Jurkat, Clone E6-1 (cell line): ENCODE measurements at regions not wholly inside any gene's neighbourhood (a gene's known extent, or its start where the extent isn't known, plus 50 kb on each side); places are given as distances from the start of the nearest gene placed in this dataset.

Experiments
- DNase-seq: peaks from one replicate; pipeline ENCODE4 v3.0.0-alpha.2; 2011; ENCODE audit warnings: low read depth, low spot score
- H3K4me3 ChIP-seq: 2 replicates; pipeline ENCODE4 v1.5.1; 2011; ENCODE audit warnings: mild to moderate bottlenecking, low read length, control low read depth, moderate library complexity

DNA sequence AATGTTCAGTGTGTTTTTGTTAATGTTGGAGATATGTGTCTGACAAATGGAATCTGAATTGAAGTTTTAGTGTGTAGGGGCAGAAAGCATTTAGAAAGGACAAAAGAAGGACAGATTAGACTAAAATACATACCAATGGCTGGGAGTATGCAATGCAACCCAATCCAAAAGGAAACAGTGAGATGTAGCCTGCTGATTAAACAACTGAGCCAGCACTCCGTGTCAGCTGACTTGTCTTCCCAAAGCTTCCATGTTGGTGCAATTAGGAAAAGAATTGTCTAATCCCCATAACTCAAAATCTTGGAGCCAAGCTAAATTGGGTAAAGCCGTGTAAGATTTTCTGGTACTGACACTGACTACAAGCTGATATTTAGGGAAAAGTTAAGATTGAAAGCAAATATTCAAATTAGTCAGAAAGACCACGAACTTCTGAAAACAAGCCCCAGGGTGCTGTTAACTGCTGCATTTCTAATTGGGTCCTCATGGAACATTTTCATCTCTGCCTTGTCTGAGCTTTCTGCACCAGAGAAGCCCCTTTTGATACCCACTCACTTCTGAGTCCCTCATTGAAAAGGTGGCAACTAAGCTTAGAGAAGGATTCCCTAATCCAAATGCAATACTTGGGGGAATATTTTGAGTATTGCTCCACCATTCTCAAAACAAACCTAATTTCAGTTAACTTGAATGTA lies 109.1 kb downstream of the DAD1 start:
- H3K4me3 ChIP-seq = no peak overlapping the region
- no peak for DNase-seq

DNA sequence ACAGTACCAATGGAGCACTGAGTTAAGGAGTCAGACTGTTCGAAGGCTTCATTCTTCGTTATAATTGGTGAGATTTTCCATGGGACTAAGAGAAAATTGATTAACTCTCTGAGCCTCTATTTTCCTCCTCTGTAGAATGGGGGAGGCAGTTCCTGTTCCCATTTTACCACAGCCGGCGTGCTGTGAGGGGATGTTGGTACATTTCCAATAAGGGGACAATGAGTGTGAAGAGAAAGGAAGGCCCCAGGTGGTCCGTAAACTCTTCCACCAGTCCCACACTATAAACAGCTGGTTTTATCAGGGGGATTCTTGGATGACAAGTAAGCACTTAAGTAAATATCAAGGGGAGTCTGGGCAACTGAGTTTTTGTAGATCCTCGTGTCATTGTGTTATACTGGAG lies 109.9 kb downstream of the DAD1 start:
- no peak overlapping the region for H3K4me3 ChIP-seq
- DNase-seq = no peak

DNA sequence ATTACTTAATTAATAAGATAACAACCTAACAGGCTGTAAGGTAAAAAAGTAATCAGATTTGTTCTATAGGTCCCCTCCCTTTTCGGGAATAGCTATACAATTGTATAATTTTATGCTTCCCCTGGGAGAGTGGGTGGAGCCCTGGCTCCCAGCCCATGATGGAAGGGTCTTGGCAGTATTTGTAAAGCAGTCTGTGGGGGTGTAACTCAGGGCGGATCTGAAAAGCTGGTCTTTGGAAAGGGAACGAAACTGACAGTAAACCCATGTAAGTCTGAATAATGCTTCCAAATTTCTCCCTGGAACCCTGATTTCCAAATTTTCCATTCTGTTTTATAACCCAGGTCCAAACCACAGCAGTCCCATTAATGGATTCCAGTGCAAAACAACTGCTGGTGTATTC lies 110.4 kb downstream of the DAD1 start:
- no peak for DNase-seq
- no peak overlapping the region for H3K4me3 ChIP-seq

DNA sequence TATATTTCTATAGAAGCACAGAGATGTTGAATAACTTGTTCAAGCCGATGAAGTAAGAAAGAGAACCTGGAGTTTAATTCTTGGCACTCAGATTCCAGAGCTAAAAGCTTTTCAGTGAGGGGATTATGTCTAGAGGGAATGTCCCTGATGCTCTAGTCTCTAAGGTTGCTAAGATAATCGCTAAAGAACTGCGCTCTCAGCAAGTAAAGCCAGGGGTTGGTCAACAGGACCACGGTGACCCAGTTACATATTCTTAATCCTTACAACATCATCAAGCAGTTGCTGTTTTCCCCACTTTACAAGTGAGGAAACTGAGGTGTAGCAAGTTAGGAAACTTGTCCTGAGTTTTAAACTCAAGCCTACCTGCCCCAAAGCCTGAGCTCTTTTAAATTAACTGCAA lies 110.8 kb downstream of the DAD1 start:
- DNase-seq = no peak
- H3K4me3 ChIP-seq = no peak overlapping the region

DNA sequence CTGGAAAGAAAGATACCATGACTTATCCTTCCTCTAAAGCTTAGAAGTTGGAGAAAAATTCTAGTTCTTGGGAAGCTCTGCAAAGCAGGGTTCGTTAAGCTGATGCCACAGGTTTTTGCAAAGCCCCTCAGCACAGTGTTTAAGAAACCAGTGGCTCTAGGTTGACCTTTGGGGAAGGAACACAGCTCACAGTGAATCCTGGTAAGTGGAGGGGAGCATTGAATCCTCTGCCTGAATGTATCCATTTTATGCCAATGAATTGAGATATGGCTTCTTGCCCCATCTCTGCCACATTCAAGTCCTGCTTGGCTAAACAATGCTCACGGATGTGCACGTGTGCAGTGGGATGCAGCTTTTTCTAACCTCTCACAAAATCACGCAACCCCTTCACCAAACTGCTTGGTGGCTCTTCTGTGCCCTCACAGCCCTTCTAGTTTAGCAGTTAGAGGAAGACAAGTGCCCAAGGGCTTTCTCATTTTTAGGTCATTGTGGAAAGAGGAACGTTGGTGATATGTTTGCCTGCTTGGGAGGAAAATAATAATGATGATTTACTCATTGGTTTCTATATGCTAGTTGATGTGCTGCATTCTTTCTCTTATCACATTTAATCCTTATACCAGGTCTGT lies 111.3 kb downstream of the DAD1 start:
- no peak overlapping the region for H3K4me3 ChIP-seq
- no peak for DNase-seq

DNA sequence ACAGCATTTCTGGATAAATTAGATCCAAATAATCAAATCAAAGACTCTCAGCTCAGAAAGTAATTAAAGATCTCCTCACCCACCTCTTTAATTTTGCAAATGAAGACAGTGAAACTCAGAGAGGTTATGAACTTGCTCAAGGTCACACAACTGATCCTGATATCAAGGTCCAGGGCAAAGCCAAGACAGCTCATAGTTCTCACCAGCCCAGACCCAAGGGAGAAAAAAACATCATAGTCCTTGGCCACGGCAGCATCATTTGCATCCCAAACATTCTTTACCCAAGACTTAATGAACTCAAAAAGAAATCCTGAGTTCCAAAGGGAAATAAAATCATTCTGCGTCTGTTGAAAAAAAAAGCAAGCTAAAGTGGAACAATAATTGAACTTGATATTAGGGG lies 112.1 kb downstream of the DAD1 start:
- no peak overlapping the region for H3K4me3 ChIP-seq
- DNase-seq = no peak

DNA sequence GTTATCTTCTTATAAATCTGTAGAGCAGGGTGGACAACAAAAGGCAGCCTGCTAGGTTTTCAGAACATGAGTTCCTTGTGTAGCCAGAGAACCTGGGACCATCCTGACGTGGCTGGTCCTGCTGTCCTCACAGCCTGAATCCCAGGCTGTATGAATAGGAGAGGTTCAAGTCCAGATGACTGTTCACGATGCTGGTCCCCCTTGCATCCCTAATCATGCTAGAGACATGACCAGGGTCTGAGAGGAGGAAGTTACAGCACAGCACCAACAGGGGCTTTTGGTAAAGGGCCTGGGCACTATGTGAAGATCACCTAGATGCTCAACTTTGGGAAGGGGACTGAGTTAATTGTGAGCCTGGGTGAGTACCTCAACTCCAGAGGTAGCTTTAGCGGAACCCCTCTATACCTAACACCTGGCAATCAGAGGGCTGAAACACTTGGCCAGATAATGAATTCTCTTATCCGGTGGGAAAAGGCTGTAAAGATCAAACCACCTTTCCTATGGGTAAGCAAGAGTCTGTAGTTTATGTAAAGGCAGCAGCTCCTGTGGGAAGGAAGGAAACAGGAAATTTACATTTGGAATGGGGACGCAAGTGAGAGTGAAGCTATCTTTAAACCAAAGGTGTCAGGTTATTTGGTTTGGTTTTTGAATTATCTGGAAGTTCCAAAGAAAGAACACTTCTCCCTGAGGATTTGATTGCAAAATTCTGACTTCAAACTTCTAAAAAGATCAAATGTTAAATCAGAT lies 112.8 kb downstream of the DAD1 start:
- DNase-seq = no peak
- no peak overlapping the region for H3K4me3 ChIP-seq

DNA sequence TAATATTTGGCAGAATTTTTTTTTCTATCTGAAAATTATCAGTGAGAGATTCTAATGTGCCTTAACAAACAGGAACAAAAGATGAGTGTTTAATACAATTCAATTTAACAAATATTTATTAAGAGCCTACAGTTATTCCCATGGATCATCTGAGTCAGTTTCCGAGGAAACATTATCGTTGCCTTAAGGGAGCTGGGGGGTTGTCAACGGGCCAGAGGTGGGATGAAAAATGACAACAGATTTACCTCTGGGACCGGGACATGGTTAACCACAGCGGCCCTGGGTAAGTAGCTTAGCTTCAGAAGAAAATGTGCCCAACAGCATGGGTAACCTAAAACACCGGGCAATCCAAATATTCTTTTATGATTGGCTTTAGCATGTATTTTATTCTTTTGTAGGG lies 113.6 kb downstream of the DAD1 start:
- H3K4me3 ChIP-seq = no peak overlapping the region
- no peak for DNase-seq

DNA sequence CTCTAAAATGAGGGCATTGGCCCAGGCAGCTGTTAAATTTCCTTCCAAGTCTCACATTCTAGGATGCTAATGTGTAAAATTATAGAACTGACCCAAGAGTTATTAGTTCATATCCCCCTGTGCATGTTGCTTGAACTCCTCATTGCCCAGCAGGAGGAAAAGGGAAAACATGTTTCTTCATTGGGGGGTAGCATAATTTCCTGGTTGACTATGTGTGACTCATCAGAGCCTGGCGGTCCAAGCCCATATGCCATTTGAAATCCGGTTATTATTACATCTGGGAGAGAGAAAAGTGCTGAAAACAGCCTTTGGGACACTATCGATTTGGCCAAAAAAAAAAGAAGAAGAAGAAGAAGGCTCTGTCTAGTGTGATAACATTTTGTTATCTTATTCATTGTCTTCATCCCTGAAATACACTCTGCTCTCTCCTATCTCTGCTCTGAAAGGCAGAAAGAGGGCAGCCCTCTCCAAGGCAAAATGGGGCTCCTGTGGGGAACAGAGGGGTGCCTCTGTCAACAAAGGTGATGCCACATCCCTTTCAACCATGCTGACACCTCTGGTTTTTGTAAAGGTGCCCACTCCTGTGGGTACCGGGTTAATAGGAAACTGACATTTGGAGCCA lies 114.2 kb downstream of the DAD1 start:
- H3K4me3 ChIP-seq = no peak overlapping the region
- no peak for DNase-seq

DNA sequence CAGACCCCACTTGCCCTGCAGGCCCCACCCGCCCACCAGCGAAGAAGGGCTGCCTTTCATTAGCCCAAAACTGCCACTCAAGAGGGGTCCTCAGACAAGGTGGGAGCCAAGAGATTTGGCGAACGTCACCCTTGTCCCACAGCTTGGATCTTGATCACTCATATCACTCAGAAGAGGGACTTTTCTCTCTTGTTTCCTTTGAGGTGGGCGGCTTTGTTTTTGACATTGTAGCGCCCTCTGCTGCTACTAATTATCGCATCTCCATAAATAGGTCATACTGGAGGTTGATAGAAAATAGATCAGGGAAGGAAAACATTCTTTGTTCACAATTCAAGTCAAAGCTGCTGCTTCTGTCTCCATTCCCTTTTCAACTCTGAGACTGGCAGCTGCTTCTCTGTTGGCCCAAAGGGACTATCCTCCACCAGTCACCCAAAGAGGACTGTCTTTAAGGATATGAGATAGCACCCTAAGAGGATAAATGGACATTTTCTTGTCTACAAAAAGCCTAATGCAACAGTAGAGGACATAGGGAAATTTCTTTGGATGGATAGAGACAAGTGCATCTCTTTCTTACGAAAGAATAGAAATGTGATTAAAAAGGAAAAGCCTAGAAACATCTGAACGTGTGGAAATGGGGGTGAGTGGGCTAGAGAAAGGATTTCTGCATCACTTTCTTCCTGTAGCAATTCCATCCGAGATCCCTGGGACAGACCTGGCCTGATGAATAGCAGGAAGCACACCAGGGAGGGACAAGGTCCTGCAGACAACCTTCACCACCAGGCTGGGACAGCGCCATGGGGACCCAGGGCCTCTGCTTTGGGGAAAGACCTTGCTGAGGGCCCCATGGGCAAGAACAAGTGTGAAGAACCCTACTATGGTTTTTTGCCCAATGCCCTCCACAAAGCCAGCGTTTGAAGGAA lies 115.8 kb downstream of the DAD1 start:
- H3K4me3 ChIP-seq = no peak overlapping the region
- no peak for DNase-seq

DNA sequence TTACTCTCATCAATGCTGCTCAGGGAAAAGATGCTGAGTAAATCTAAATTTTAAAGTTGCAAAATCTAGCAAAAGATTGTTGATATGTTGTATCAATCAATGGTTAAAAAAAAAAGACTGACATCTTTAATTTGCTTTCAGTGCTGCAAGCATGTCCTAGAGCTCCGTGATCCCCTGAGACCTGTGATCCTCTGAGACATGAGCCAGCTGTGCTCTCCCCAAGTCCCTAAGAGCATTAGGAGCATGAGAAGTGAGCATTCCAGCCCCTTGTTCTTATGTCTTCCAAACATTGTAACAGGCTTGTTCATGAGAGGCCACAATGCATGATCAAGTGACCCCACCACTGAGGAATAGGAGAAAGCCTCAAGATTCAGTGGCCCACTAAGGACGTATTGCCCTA lies 116.6 kb downstream of the DAD1 start:
- no peak overlapping the region for H3K4me3 ChIP-seq
- no peak for DNase-seq

DNA sequence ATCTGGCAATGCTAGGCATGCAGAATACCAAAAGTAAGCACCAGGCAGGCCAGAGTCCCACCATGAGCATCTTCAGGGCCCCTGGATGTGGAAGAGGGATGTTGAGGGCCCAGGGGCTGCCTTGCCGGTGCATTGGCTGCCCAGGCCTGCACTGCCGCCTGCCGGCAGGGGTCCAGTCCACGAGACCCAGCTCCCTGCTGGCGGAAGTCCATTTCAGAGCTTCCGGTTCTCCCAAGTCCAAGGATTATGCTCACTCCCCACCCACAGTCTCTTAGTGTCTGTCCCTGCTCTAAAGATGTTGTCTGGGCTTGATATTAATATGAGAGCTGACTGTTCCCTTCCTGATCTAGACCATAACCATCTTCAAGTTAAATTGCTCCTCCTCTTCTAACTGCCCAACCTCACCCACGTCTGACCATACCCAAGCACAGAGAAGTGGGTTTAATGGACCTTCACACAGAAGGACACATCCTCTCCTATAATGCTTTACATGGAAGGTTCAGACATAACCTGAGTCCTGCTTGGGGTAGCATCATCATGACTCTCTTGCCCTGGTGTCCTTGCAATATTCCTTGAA lies 117.4 kb downstream of the DAD1 start:
- H3K4me3 ChIP-seq = no peak overlapping the region
- DNase-seq = no peak

DNA sequence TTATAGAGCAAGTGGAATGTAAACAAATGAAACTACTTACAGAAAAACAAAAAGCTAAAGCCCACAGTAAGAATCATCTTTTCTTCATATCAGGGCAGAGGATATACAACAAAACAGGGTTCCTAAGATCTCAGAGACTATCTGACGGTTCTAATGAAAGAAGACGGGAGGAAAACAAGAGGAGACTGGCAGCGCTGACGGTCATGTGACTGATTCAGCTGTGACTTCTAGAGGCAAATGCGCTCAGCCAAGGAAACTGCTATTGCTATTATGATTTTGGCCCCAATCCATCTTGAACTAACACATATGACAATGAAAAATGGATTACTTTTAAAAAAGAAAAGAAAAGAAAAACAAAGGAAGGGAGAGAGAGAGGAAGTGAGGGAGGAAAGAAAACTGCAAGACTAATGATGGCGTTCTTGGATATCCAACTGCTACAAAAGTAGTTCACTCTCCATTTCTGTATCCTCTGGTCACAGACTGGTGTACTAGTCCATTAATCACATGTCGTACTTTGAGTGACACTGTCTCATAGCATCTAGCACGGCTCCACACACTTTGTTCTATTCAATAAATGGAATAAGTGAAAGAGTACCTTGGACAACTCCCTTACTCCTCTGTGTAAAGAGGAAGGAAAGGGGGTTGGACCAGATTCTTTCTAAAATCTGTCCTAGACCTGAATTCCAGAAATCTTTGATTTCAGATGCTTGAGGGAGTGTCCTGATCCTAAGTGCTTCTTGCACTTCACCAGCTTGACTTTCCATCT lies 119.3 kb downstream of the DAD1 start:
- DNase-seq = no peak
- no peak overlapping the region for H3K4me3 ChIP-seq

DNA sequence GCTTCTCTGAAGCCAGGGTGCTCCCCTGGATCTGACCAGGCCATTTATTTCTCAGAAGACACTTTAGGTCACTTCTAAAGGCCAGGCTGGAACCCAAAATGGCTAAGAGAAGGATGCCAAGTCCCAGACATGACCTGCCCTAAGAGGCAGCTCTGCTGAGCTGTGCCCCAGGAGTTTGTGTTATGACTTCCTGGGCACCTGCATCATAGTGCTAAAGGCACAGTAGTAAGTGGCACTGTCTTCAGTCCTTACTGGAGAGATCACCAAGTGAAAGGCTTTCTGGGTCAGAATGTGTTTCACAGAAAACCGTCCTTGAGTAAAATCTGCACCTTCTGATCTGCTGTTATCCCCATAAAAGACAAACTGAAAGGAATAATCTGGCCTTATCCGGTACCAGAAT lies 120.2 kb downstream of the DAD1 start:
- no peak for DNase-seq
- no peak overlapping the region for H3K4me3 ChIP-seq

DNA sequence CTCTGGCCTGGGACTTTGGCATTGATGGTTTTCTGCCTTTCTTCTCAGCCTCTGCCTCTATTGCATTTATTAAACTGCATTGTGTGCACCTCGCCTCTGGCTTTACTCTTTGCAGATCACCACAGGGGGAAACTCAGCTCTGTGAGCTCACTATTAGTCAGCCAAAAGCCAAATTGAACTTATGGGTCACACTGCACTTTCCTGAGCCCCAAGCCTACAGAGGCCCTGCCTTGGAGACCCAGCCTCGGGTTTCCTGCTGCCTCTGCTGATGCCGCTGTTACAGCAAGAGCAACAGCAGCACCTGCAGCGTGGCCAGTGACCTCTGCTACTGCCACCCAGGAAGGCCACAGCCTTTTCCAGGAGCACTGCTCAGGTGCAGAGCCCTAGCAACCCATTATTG lies 122.5 kb downstream of the DAD1 start:
- no peak for DNase-seq
- no peak overlapping the region for H3K4me3 ChIP-seq

DNA sequence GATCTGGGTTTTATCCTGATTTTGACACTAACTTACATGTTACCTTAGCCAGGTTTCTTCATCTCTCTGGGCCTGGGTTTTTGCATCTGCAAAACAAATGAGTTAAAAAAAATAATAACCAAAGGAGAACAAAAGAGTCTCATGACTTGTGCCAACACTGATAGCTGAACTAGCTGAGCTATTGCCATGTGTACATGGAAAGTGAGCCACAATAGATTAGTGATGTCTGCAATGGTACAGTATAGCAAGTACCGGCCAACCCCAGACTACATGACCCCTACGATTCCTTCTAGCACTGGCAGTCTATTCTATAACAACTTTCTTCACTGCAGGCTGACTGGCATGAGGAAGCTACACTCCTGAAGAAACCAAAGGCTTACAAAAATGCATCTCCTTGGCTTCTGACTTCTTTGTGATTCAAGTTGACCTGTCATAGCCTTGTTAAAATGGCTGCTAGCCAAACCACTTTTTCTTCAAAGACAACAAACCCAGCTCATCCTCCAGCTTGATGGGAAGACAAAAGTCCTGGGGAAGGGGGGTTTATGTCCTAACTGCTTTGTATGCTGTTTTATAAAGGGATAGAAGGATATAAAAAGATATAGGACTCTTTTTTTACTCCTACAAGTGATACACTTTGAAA lies 123.7 kb downstream of the DAD1 start:
- no peak overlapping the region for H3K4me3 ChIP-seq
- DNase-seq = no peak

DNA sequence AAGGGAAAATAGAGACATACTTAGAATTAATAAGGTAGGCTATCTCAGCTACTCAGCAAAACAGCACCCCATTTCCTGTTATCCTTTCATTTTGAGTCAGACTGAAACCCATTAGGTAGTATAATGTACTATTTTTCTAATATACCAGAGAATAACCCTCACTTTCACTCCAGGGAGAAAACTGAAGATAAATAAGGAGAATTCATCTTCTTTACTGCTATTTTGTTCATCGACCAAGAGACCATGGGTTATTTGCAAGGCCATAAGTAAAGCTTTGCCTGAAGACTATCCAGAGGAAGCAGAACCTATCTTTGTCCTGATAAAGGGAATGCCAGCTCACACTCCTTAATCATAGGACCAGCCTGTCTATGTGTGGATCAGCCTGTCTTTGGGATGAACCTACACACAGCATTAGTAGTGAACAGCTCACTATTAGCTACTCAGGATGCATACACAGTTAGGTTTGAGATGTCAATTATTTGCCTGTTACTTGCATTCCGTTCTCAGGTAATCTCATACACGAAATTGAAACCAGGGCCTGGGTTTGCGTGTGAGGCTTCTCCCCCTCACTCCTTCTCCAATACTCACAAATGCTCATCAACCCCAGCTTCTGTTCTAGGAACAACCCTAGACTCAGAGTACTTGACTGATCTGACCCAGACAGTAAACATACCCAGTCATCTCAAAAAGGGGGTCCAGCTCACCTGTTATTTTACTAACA lies 124.4 kb downstream of the DAD1 start:
- no peak for DNase-seq
- no peak overlapping the region for H3K4me3 ChIP-seq
